ENCODE measurements at regions not wholly inside any gene's neighbourhood (a gene's known extent, or its start where the extent isn't known, plus 50 kb on each side); places are given as distances from the start of the nearest gene placed in this dataset.

- TF ChIP-seq, protein P1, sequence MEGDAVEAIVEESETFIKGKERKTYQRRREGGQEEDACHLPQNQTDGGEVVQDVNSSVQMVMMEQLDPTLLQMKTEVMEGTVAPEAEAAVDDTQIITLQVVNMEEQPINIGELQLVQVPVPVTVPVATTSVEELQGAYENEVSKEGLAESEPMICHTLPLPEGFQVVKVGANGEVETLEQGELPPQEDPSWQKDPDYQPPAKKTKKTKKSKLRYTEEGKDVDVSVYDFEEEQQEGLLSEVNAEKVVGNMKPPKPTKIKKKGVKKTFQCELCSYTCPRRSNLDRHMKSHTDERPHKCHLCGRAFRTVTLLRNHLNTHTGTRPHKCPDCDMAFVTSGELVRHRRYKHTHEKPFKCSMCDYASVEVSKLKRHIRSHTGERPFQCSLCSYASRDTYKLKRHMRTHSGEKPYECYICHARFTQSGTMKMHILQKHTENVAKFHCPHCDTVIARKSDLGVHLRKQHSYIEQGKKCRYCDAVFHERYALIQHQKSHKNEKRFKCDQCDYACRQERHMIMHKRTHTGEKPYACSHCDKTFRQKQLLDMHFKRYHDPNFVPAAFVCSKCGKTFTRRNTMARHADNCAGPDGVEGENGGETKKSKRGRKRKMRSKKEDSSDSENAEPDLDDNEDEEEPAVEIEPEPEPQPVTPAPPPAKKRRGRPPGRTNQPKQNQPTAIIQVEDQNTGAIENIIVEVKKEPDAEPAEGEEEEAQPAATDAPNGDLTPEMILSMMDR (IDR thresholded peaks at IDR 0.05; ENCODE audit: low read depth, low read length, poor library complexity, severe bottlenecking): no peak
- TF ChIP-seq EZH2phosphoT487 (IDR thresholded peaks at IDR 0.05; ENCODE audit: borderline replicate concordance, low read length): no peak
Measured at GRCh38 chr13:62038214-62038613, 622.6 kb upstream of the PCDH20 start.
